Astrocyte (in vitro differentiated cells and primary cell): ENCODE measurements at regions not wholly inside any gene's neighbourhood (a gene's known extent, or its start where the extent isn't known, plus 50 kb on each side); places are given as distances from the start of the nearest gene placed in this dataset.

ENCODE experiments used
- DNase-seq: peaks from one replicate; pipeline ENCODE4 v3.0.0-alpha.2; 2010; ENCODE audit warnings: low read depth
- FAIRE-seq: peaks from 2 replicates; lab custom pipeline; 2011; peaks lifted over from hg19 to GRCh38; lab: Jason Lieb, UNC
- H2AFZ ChIP-seq: 2 replicates; pipeline ENCODE4 v1.6.0; 2012; ENCODE audit warnings: low read depth, low read length, inconsistent platforms
- H3K27ac ChIP-seq: 2 replicates; pipeline ENCODE4 v1.5.1; 2011; ENCODE audit warnings: low read depth, low read length, inconsistent platforms
- H3K27me3 ChIP-seq: 2 replicates; pipeline ENCODE4 v1.6.0; 2011; ENCODE audit warnings: low read length, inconsistent platforms; ENCODE audit not compliant: insufficient read depth
- H3K36me3 ChIP-seq: 2 replicates; pipeline ENCODE4 v1.5.1; 2011; ENCODE audit warnings: low read length, inconsistent platforms; ENCODE audit not compliant: insufficient read depth
- H3K4me1 ChIP-seq: 2 replicates; pipeline ENCODE4 v1.5.1; 2011; ENCODE audit warnings: low read length, inconsistent platforms; ENCODE audit not compliant: insufficient read depth
- H3K4me2 ChIP-seq: 2 replicates; pipeline ENCODE4 v1.6.0; 2012; ENCODE audit warnings: low read length, inconsistent platforms
- H3K4me3 ChIP-seq: 2 replicates; pipeline ENCODE4 v1.5.1; 2011; ENCODE audit warnings: low read depth, mild to moderate bottlenecking, low read length, inconsistent platforms; ENCODE audit not compliant: insufficient read depth
- H3K79me2 ChIP-seq: 2 replicates; pipeline ENCODE4 v1.6.0; 2012; ENCODE audit warnings: mild to moderate bottlenecking, low read length, inconsistent platforms; ENCODE audit not compliant: insufficient read depth
- H3K9ac ChIP-seq: 2 replicates; pipeline ENCODE4 v1.6.0; 2012; ENCODE audit warnings: mild to moderate bottlenecking, low read length, inconsistent platforms
- H3K9me3 ChIP-seq: 2 replicates; pipeline ENCODE4 v1.5.1; 2012; ENCODE audit warnings: low read depth, mild to moderate bottlenecking, low read length, inconsistent platforms; ENCODE audit not compliant: insufficient read depth
- H4K20me1 ChIP-seq: 2 replicates; pipeline ENCODE4 v1.6.0; 2012; ENCODE audit warnings: low read length, inconsistent platforms; ENCODE audit not compliant: insufficient read depth
- H3K27ac Mint-ChIP-seq: one replicate; pipeline ENCODE4 v1.8.0; 2021; ENCODE audit warnings: mild to moderate bottlenecking, mixed read lengths; ENCODE audit not compliant: unreplicated experiment
- H3K27me3 Mint-ChIP-seq: one replicate; pipeline ENCODE4 v1.8.0; 2021; ENCODE audit warnings: low read depth, mixed read lengths; ENCODE audit not compliant: unreplicated experiment
- H3K36me3 Mint-ChIP-seq: one replicate; pipeline ENCODE4 v1.8.0; 2021; ENCODE audit warnings: low read depth, mixed read lengths; ENCODE audit not compliant: unreplicated experiment
- H3K4me1 Mint-ChIP-seq: one replicate; pipeline ENCODE4 v1.8.0; 2021; ENCODE audit warnings: low read depth, mixed read lengths; ENCODE audit not compliant: unreplicated experiment
- H3K4me3 Mint-ChIP-seq: one replicate; pipeline ENCODE4 v1.8.0; 2021; ENCODE audit warnings: mild to moderate bottlenecking, moderate library complexity, mixed read lengths; ENCODE audit not compliant: unreplicated experiment
- H3K9me3 Mint-ChIP-seq: one replicate; pipeline ENCODE4 v1.8.0; 2021; ENCODE audit warnings: mild to moderate bottlenecking, mixed read lengths; ENCODE audit not compliant: unreplicated experiment
- EZH2 ChIP-seq: IDR thresholded peaks from 2 replicates; pipeline ENCODE4 v1.6.1; 2012; ENCODE audit warnings: mild to moderate bottlenecking, low read length, inconsistent platforms; ENCODE audit not compliant: insufficient read depth
- TF ChIP-seq, protein P1 (sequence below): IDR thresholded peaks from 2 replicates; pipeline ENCODE4 v1.5.1; 2011; ENCODE audit warnings: low read depth, mild to moderate bottlenecking, inconsistent platforms, low read length, moderate library complexity; ENCODE audit not compliant: insufficient read depth

DNA sequence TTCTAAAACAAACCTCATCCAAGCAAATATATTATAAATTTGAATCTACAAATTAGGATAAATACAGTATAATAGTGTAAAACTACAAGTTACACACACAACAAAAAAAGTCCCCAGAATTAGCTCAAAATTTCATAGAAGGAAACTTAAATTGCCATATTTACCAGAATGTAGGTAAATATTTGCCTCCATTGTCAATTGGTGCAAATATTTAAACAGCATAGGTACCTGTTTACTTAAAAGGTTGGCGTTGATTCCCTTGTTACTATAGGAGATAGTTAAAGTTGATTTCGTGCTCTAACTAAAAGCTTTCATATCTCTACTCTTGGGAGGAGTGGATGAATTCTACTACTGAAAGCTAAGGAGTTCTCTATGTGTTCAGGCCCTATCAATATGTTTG, 111.6 kb upstream of the TENT5A start:
- H3K27me3 ChIP-seq = no peaks in the 10 kb centered on the region
- no peak overlapping the region for H3K9ac ChIP-seq
- H3K4me1 ChIP-seq = peaks cover 6% of the 10 kb centered on the region
- H3K27ac ChIP-seq = no peak overlapping the region
- TF ChIP-seq EZH2 = no peak
- TF ChIP-seq, protein P1, sequence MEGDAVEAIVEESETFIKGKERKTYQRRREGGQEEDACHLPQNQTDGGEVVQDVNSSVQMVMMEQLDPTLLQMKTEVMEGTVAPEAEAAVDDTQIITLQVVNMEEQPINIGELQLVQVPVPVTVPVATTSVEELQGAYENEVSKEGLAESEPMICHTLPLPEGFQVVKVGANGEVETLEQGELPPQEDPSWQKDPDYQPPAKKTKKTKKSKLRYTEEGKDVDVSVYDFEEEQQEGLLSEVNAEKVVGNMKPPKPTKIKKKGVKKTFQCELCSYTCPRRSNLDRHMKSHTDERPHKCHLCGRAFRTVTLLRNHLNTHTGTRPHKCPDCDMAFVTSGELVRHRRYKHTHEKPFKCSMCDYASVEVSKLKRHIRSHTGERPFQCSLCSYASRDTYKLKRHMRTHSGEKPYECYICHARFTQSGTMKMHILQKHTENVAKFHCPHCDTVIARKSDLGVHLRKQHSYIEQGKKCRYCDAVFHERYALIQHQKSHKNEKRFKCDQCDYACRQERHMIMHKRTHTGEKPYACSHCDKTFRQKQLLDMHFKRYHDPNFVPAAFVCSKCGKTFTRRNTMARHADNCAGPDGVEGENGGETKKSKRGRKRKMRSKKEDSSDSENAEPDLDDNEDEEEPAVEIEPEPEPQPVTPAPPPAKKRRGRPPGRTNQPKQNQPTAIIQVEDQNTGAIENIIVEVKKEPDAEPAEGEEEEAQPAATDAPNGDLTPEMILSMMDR = no peak
- no peak overlapping the region for H3K4me2 ChIP-seq
- H3K4me3 ChIP-seq = no peak overlapping the region
- H3K9me3 ChIP-seq = no peaks in the 10 kb centered on the region
- no peaks in the 10 kb centered on the region for H3K36me3 ChIP-seq
- H3K36me3 Mint-ChIP-seq = no peaks in the 10 kb centered on the region
- H3K27me3 Mint-ChIP-seq = no peaks in the 10 kb centered on the region
- no peak for FAIRE-seq
- H3K4me1 Mint-ChIP-seq = peaks cover 17% of the 10 kb centered on the region
- no peaks in the 10 kb centered on the region for H3K79me2 ChIP-seq
- no peaks in the 10 kb centered on the region for H4K20me1 ChIP-seq
- H2AFZ ChIP-seq = no peak overlapping the region
- no peak for DNase-seq
- H3K9me3 Mint-ChIP-seq = no peaks in the 10 kb centered on the region
- no peak overlapping the region for H3K27ac Mint-ChIP-seq
- H3K4me3 Mint-ChIP-seq = no peak overlapping the region

- peaks cover 17% of the 10 kb centered on the region for H3K4me1 Mint-ChIP-seq
- H3K27ac ChIP-seq = no peak overlapping the region
- no peak for TF ChIP-seq EZH2
- TF ChIP-seq, protein P1 = no peak
- H3K36me3 ChIP-seq = no peaks in the 10 kb centered on the region
- no peak overlapping the region for H3K4me2 ChIP-seq
- H3K9ac ChIP-seq = no peak overlapping the region
- no peak overlapping the region for H3K4me3 Mint-ChIP-seq
- no peak for FAIRE-seq
- H2AFZ ChIP-seq = no peak overlapping the region
- no peaks in the 10 kb centered on the region for H3K9me3 Mint-ChIP-seq
- no peaks in the 10 kb centered on the region for H4K20me1 ChIP-seq
- no peaks in the 10 kb centered on the region for H3K9me3 ChIP-seq
- no peak overlapping the region for H3K4me3 ChIP-seq
- no peaks in the 10 kb centered on the region for H3K27me3 Mint-ChIP-seq
- peaks cover 6% of the 10 kb centered on the region for H3K4me1 ChIP-seq
- DNase-seq = no peak
- no peaks in the 10 kb centered on the region for H3K79me2 ChIP-seq
- H3K27ac Mint-ChIP-seq = no peak overlapping the region
- H3K27me3 ChIP-seq = no peaks in the 10 kb centered on the region
- no peaks in the 10 kb centered on the region for H3K36me3 Mint-ChIP-seq
Observed at GRCh38 chr6:81863123-81863522, 110.6 kb upstream of the TENT5A start.

- Histone ChIP-seq H3K4me3 (no peak overlapping the region), H2AFZ (no peak overlapping the region), H3K4me2 (no peak overlapping the region), H3K9me3 (no peaks in the 10 kb centered on the region), H3K27ac (no peak overlapping the region), H3K79me2 (no peaks in the 10 kb centered on the region), H3K9ac (no peak overlapping the region), H3K36me3 (no peaks in the 10 kb centered on the region), H4K20me1 (no peaks in the 10 kb centered on the region), H3K27me3 (no peaks in the 10 kb centered on the region), H3K4me1 (peaks cover 6% of the 10 kb centered on the region)
- H3K27me3 Mint-ChIP-seq = no peaks in the 10 kb centered on the region
- H3K27ac Mint-ChIP-seq = no peak overlapping the region
- H3K9me3 Mint-ChIP-seq = no peaks in the 10 kb centered on the region
- H3K36me3 Mint-ChIP-seq = no peaks in the 10 kb centered on the region
- DNase-seq (no peak), FAIRE-seq (no peak)
- TF ChIP-seq, protein P1 = no peak
- no peak for TF ChIP-seq EZH2
- H3K4me1 Mint-ChIP-seq = peaks cover 17% of the 10 kb centered on the region
- no peak overlapping the region for H3K4me3 Mint-ChIP-seq
Observed at GRCh38 chr6:81861281-81861680, 108.8 kb upstream of the TENT5A start.
